ENCODE measurements at regions not wholly inside any gene's neighbourhood (a gene's known extent, or its start where the extent isn't known, plus 50 kb on each side); places are given as distances from the start of the nearest gene placed in this dataset.

- Histone ChIP-seq H3K36me3 (ENCODE audit: low read depth, missing control alignments) (no peaks in the 10 kb centered on the region), H3K27ac (no peak overlapping the region), H3K9me3 (no peaks in the 10 kb centered on the region), H3K4me3 (no peak overlapping the region), H3K4me1 (no peaks in the 10 kb centered on the region), H3K27me3 (no peaks in the 10 kb centered on the region)
- DNase-seq = no peak
- intact Hi-C loops (cut with DNase I; ENCODE audit: low total_unique reads) = no loop called here
- TF ChIP-seq CTCF (IDR thresholded peaks at IDR 0.05) (no peak), POLR2A (IDR thresholded peaks at IDR 0.05) (no peak)
- WGBS, 2 donors = 94 to 100% methylated on average over 4 to 5 of the region's 5 CpGs
These were observed 78.7 kb upstream of the HDAC4 start for GRCh38 chr2:239479471-239479870.

GRCh38 chr2:239477591-239477990 is 76.8 kb upstream of the HDAC4 start:
- DNase-seq = no peak
- H3K27ac ChIP-seq = no peak overlapping the region
- H3K4me3 ChIP-seq = no peak overlapping the region
- no peaks in the 10 kb centered on the region for H3K36me3 ChIP-seq (ENCODE audit: low read depth, missing control alignments)
- no peaks in the 10 kb centered on the region for H3K4me1 ChIP-seq
- WGBS, 2 donors = 56 to 83% methylated on average over 16 to 19 of the region's 19 CpGs
- no peaks in the 10 kb centered on the region for H3K27me3 ChIP-seq
- intact Hi-C loops (cut with DNase I; ENCODE audit: low total_unique reads) = no loop called here
- no peaks in the 10 kb centered on the region for H3K9me3 ChIP-seq
- TF ChIP-seq CTCF (IDR thresholded peaks at IDR 0.05) (no peak), POLR2A (IDR thresholded peaks at IDR 0.05) (no peak)

- intact Hi-C loops (cut with DNase I; ENCODE audit: low total_unique reads) = no loop called here
- no peaks in the 10 kb centered on the region for H3K27me3 ChIP-seq
- TF ChIP-seq CTCF (IDR thresholded peaks at IDR 0.05) = no peak
- no peak for TF ChIP-seq POLR2A (IDR thresholded peaks at IDR 0.05)
- no peaks in the 10 kb centered on the region for H3K36me3 ChIP-seq (ENCODE audit: low read depth, missing control alignments)
- DNase-seq = no peak
- no peak overlapping the region for H3K4me3 ChIP-seq
- WGBS, 2 donors = 76 to 84% methylated on average over 24 to 25 of the region's 25 CpGs
- no peaks in the 10 kb centered on the region for H3K9me3 ChIP-seq
- H3K27ac ChIP-seq = no peak overlapping the region
- H3K4me1 ChIP-seq = no peaks in the 10 kb centered on the region
These were observed 76.2 kb upstream of the HDAC4 start for GRCh38 chr2:239476757-239477585.

- Histone ChIP-seq H3K9me3 (no peaks in the 10 kb centered on the region), H3K4me3 (no peak overlapping the region), H3K27me3 (no peaks in the 10 kb centered on the region), H3K27ac (no peak overlapping the region), H3K4me1 (no peaks in the 10 kb centered on the region), H3K36me3 (ENCODE audit: low read depth, missing control alignments) (no peaks in the 10 kb centered on the region)
- 75 to 83% methylated on average over 13 to 14 of the region's 14 CpGs for WGBS, 2 donors
- intact Hi-C loops (cut with DNase I; ENCODE audit: low total_unique reads) = no loop called here
- DNase-seq = no peak
- no peak for TF ChIP-seq CTCF (IDR thresholded peaks at IDR 0.05)
- TF ChIP-seq POLR2A (IDR thresholded peaks at IDR 0.05) = no peak
These were observed 75.4 kb upstream of the HDAC4 start for GRCh38 chr2:239476029-239476756.

Measured in testis (tissue), 2 donors.